ENCODE measurements at regions not wholly inside any gene's neighbourhood (a gene's known extent, or its start where the extent isn't known, plus 50 kb on each side); places are given as distances from the start of the nearest gene placed in this dataset.

DNA sequence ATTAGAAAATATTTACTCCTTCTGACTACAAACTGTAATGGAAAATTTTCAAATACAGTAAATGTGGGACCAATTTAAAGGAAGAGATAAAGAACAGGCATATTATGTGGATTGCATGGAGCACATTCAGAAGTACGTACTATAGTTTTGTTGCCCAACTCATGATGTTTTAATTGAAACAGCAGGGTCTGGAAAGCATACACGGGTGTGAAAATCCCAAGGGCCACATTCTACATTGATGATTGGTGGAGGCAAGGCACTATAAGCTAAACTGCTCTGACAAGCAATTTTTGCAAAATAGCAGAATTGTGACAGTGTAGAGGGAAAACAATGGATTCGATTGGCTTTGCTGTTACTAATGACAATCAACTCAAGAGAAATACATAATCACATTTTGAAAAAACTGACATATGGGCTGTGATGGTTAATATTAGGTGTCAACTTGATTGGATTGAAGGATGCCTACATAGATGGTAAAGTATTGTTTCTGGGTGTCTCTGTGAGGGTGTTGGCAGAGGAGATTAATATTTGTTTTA lies 458.6 kb downstream of the PYDC2 start:
- no peak for TF ChIP-seq CTCF (IDR thresholded peaks at IDR 0.05)
- no peak for TF ChIP-seq EZH2phosphoT487 (IDR thresholded peaks at IDR 0.05)

All from neural progenitor cell (in vitro differentiated cells).